Endodermal cell (in vitro differentiated cells): ENCODE measurements at regions not wholly inside any gene's neighbourhood (a gene's known extent, or its start where the extent isn't known, plus 50 kb on each side); places are given as distances from the start of the nearest gene placed in this dataset.

ENCODE experiments used
- DNase-seq: peaks from one replicate; pipeline ENCODE4 v3.0.0-alpha.2; 2017
- H3K27ac ChIP-seq: 2 replicates; pipeline ENCODE4 v1.5.1; 2013; ENCODE audit warnings: mild to moderate bottlenecking, low read depth, low read length, moderate library complexity
- H3K27me3 ChIP-seq: 2 replicates; pipeline ENCODE4 v1.6.1; 2013; ENCODE audit warnings: mild to moderate bottlenecking, low read length, moderate library complexity; ENCODE audit not compliant: insufficient read depth, control insufficient read depth, poor library complexity, severe bottlenecking
- H3K36me3 ChIP-seq: 2 replicates; pipeline ENCODE4 v1.7.0; 2013; ENCODE audit warnings: mild to moderate bottlenecking, low read length, moderate library complexity; ENCODE audit not compliant: control insufficient read depth, insufficient read depth
- H3K4me1 ChIP-seq: one replicate; pipeline ENCODE4 v1.7.0; 2013; ENCODE audit warnings: low read length; ENCODE audit not compliant: control insufficient read depth, insufficient read depth
- H3K4me3 ChIP-seq: 2 replicates; pipeline ENCODE4 v1.5.1; 2013; ENCODE audit warnings: mild to moderate bottlenecking, low read length, moderate library complexity
- H3K9ac ChIP-seq: 2 replicates; pipeline ENCODE4 v1.6.1; 2013; ENCODE audit warnings: mild to moderate bottlenecking, low read length, moderate library complexity; ENCODE audit not compliant: poor library complexity, severe bottlenecking; ENCODE audit errors: extremely low read depth
- H3K9me3 ChIP-seq: 2 replicates; pipeline ENCODE4 v1.6.1; 2013; ENCODE audit warnings: mild to moderate bottlenecking, low read length, moderate library complexity; ENCODE audit not compliant: control insufficient read depth
- H3K27ac Mint-ChIP-seq: 2 replicates; pipeline ENCODE4 v1.8.0; 2020; ENCODE audit warnings: mixed read lengths
- H3K27me3 Mint-ChIP-seq: 2 replicates; pipeline ENCODE4 v1.8.0; 2021; ENCODE audit warnings: mild to moderate bottlenecking, mixed read lengths; ENCODE audit not compliant: insufficient read depth
- H3K36me3 Mint-ChIP-seq: 2 replicates; pipeline ENCODE4 v1.8.0; 2020; ENCODE audit warnings: low read depth, mixed read lengths
- H3K4me1 Mint-ChIP-seq: 2 replicates; pipeline ENCODE4 v1.8.0; 2020; ENCODE audit warnings: mixed read lengths
- H3K4me3 Mint-ChIP-seq: 2 replicates; pipeline ENCODE4 v1.8.0; 2020; ENCODE audit warnings: mild to moderate bottlenecking, moderate library complexity, mixed read lengths
- H3K9me3 Mint-ChIP-seq: 2 replicates; pipeline ENCODE4 v1.8.0; 2020; ENCODE audit warnings: mild to moderate bottlenecking, mixed read lengths
- WGBS, 2 experiments: methylation state at CpG; one replicate each; pipeline versions ENCODE4 v1.1.5 to v1.1.7; 2013; ENCODE audit warnings: missing lambda C conversion rate in 2 of 2, mixed read lengths in 1 of 2; ENCODE audit not compliant: insufficient coverage in 1 of 2, insufficient read length in 1 of 2; 5-methylcytosine and 5-hydroxymethylcytosine counted together
- TF ChIP-seq, protein P1 (sequence below): fragments of 200-600 bp; sonication (generic); conservative IDR thresholded peaks from 2 replicates; pipeline ENCODE4 v1.5.0; 2021; ENCODE audit warnings: antibody characterized with exemption, mild to moderate bottlenecking

DNA sequence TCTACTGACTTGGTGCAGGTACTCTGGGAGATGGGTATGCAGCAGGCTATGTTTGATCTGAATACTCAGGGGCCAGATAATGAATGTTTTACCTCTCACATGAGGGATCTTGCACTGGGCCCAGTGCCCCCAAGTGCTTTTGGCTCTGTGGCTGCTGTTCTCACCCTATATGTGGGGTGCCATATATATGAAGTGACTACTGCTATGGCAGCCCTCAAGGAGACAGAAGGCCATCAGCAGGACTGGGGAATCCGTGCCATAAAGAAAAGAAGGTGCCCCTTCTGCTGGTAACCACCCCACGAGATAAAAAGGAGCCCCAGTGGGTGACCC, 302.1 kb downstream of the ZPLD1 start:
- H3K4me1 ChIP-seq = no peaks in the 10 kb centered on the region
- TF ChIP-seq, protein P1, sequence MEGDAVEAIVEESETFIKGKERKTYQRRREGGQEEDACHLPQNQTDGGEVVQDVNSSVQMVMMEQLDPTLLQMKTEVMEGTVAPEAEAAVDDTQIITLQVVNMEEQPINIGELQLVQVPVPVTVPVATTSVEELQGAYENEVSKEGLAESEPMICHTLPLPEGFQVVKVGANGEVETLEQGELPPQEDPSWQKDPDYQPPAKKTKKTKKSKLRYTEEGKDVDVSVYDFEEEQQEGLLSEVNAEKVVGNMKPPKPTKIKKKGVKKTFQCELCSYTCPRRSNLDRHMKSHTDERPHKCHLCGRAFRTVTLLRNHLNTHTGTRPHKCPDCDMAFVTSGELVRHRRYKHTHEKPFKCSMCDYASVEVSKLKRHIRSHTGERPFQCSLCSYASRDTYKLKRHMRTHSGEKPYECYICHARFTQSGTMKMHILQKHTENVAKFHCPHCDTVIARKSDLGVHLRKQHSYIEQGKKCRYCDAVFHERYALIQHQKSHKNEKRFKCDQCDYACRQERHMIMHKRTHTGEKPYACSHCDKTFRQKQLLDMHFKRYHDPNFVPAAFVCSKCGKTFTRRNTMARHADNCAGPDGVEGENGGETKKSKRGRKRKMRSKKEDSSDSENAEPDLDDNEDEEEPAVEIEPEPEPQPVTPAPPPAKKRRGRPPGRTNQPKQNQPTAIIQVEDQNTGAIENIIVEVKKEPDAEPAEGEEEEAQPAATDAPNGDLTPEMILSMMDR = no peak
- H3K9me3 Mint-ChIP-seq = peaks cover under 1% of the 10 kb centered on the region
- peaks cover 22% of the 10 kb centered on the region for H3K27me3 Mint-ChIP-seq
- H3K9me3 ChIP-seq = no peaks in the 10 kb centered on the region
- H3K4me3 Mint-ChIP-seq = no peak overlapping the region
- H3K36me3 ChIP-seq = no peaks in the 10 kb centered on the region
- H3K27me3 ChIP-seq = peaks cover 7% of the 10 kb centered on the region
- no peak for DNase-seq
- no peak overlapping the region for H3K9ac ChIP-seq
- no peak overlapping the region for H3K27ac ChIP-seq
- H3K4me1 Mint-ChIP-seq = peaks cover 14% of the 10 kb centered on the region
- 85 to 100% methylated on average over 1 to 2 of the region's 2 CpGs for WGBS, 2 experiments
- no peak overlapping the region for H3K4me3 ChIP-seq
- no peaks in the 10 kb centered on the region for H3K36me3 Mint-ChIP-seq
- H3K27ac Mint-ChIP-seq = no peak overlapping the region

DNA sequence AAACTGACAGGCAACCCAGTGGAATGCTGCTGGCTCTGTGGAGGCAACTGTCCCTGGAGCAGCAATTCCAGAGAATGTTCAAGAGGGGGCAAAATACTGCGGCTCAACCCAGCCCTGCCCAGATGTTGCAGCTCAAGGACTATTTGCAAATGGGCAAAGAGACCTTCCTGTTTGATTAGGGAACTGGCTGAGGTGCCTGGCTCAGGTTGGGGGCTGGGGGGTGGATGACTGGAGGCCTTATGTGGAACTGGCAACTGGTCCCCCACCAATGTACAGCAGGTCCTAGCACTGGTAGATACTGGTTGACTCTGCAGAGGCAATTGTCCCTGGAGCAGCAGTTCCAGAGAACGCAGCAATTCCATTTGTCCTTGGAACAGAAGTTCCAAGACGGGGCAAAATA, 302.5 kb downstream of the ZPLD1 start:
- TF ChIP-seq, protein P1 = no peak
- Histone ChIP-seq H3K9me3 (no peaks in the 10 kb centered on the region), H3K27ac (no peak overlapping the region), H3K27me3 (peaks cover 7% of the 10 kb centered on the region), H3K4me1 (no peaks in the 10 kb centered on the region), H3K36me3 (no peaks in the 10 kb centered on the region), H3K4me3 (no peak overlapping the region), H3K9ac (no peak overlapping the region)
- 93 to 94% methylated on average over 2 to 3 of the region's 3 CpGs for WGBS, 2 experiments
- DNase-seq = no peak
- no peaks in the 10 kb centered on the region for H3K9me3 Mint-ChIP-seq
- no peak overlapping the region for H3K4me3 Mint-ChIP-seq
- H3K4me1 Mint-ChIP-seq = peaks cover 14% of the 10 kb centered on the region
- no peaks in the 10 kb centered on the region for H3K36me3 Mint-ChIP-seq
- no peak overlapping the region for H3K27ac Mint-ChIP-seq
- peaks cover 23% of the 10 kb centered on the region for H3K27me3 Mint-ChIP-seq

DNA sequence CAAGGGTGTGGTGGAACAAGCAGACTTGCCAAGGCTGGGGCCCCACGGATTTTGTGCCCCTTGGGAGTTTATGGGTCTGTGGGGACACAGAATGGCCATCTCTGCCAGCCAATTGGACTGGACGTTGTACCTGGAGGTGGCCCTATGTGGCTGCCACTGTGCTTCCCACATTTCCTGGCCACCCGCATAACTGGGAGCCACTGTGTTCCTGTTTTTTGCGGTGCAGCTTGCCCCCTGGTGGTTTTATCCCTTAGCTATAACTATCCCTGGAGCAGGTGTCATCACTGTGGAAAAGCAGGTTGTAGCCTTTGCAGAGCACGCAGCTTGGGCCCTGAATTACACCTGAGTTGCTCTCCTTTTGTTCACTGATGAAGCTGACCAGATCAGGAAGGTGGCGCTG, 306.3 kb downstream of the ZPLD1 start:
- Mint-ChIP-seq H3K27me3 (peaks cover 34% of the 10 kb centered on the region), H3K4me1 (no peaks in the 10 kb centered on the region), H3K4me3 (no peak overlapping the region), H3K36me3 (no peaks in the 10 kb centered on the region), H3K9me3 (no peaks in the 10 kb centered on the region), H3K27ac (no peak overlapping the region)
- Histone ChIP-seq H3K9me3 (no peaks in the 10 kb centered on the region), H3K27ac (no peak overlapping the region), H3K27me3 (peaks cover 20% of the 10 kb centered on the region), H3K36me3 (no peaks in the 10 kb centered on the region), H3K4me3 (no peak overlapping the region), H3K9ac (no peak overlapping the region), H3K4me1 (no peaks in the 10 kb centered on the region)
- 88 to 98% methylated on average over 5 to 6 of the region's 6 CpGs for WGBS, 2 experiments
- DNase-seq = peak; percentile 68
- TF ChIP-seq, protein P1 = peak; percentile 70
